ENCODE measurements at regions not wholly inside any gene's neighbourhood (a gene's known extent, or its start where the extent isn't known, plus 50 kb on each side); places are given as distances from the start of the nearest gene placed in this dataset.

DNA sequence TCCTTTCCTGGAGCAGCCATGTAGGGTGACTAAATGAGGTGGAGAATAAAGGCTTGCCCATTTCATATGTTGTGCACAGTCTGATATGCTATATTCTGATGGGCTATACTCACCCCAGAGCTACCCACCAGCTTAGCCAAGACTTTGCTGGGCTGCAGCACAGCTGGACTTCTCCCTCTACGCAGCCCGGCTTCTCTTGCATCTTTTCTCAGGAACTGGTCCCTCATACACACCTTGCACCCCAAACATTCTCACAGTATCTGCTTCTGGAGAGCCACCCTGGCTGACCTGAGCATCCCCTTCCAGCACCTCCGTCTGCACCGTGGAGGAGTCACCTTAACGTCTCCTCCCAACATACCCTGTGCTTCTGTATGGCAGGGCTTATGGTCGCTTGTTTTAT lies 150.8 kb upstream of the PMEPA1 start (continued):
- TF ChIP-seq, protein P1, sequence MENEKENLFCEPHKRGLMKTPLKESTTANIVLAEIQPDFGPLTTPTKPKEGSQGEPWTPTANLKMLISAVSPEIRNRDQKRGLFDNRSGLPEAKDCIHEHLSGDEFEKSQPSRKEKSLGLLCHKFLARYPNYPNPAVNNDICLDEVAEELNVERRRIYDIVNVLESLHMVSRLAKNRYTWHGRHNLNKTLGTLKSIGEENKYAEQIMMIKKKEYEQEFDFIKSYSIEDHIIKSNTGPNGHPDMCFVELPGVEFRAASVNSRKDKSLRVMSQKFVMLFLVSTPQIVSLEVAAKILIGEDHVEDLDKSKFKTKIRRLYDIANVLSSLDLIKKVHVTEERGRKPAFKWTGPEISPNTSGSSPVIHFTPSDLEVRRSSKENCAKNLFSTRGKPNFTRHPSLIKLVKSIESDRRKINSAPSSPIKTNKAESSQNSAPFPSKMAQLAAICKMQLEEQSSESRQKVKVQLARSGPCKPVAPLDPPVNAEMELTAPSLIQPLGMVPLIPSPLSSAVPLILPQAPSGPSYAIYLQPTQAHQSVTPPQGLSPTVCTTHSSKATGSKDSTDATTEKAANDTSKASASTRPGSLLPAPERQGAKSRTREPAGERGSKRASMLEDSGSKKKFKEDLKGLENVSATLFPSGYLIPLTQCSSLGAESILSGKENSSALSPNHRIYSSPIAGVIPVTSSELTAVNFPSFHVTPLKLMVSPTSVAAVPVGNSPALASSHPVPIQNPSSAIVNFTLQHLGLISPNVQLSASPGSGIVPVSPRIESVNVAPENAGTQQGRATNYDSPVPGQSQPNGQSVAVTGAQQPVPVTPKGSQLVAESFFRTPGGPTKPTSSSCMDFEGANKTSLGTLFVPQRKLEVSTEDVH (IDR thresholded peaks at IDR 0.05; ENCODE audit: low read depth, partially characterized antibody), result no peak
- TF ChIP-seq ZNF207 (IDR thresholded peaks at IDR 0.05; ENCODE audit: borderline replicate concordance) (no peak), POLR2AphosphoS5 (IDR thresholded peaks at IDR 0.05; ENCODE audit: low read length) (no peak), RFX5 (IDR thresholded peaks at IDR 0.05; ENCODE audit: low read depth, low read length) (no peak), NFIC (IDR thresholded peaks at IDR 0.05; ENCODE audit: low read depth, low read length) (no peak)
- TF ChIP-seq, protein P2, sequence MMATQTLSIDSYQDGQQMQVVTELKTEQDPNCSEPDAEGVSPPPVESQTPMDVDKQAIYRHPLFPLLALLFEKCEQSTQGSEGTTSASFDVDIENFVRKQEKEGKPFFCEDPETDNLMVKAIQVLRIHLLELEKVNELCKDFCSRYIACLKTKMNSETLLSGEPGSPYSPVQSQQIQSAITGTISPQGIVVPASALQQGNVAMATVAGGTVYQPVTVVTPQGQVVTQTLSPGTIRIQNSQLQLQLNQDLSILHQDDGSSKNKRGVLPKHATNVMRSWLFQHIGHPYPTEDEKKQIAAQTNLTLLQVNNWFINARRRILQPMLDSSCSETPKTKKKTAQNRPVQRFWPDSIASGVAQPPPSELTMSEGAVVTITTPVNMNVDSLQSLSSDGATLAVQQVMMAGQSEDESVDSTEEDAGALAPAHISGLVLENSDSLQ (IDR thresholded peaks at IDR 0.05), result no peak

DNA sequence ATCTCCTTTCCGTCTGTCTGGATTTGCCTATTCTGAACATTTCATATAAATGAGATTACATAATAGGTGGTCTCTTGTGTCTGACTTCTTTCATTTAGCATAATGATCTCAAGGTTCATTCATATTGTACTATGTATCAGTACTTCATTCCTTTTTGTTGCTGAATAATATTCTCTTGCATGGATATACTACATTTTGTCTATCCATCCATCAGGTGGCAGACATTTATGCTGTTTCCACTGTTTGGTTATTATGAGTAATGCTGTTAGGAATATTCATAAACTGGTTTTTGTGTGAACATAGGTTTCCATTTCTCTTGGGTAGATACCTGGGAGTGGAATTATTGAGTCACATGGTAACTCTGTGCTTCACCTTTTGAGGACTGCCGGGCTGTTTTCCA lies 148.2 kb upstream of the PMEPA1 start:
- 44% methylated on average over 2 of the region's 2 CpGs for WGBS (ENCODE audit: insufficient coverage, insufficient replicate concordance, low lambda C conversion rate, missing lambda C conversion rate)
- POLR2A ChIA-PET, result no interaction called here
- no peaks in the 10 kb centered on the region for H3K36me3 ChIP-seq (ENCODE audit: control insufficient read depth in 2 of 2, insufficient read depth in 2 of 2, low read length in 1 of 2)
- no peak overlapping the region for H3K4me3 ChIP-seq
- FAIRE-seq, result no peak
- in situ Hi-C loops (cut with MboI) (no loop called here), intact Hi-C loops (cut with micrococcal nuclease; ENCODE audit: unreplicated experiment) (no loop called here)
- CTCF ChIA-PET, result no interaction called here
- no peak overlapping the region for H2AFZ ChIP-seq (ENCODE audit: control insufficient read depth, low read depth, low read length)
- no peak overlapping the region for H3K9ac ChIP-seq (ENCODE audit: control insufficient read depth, insufficient read depth, low read length)
- H3K27ac ChIP-seq (ENCODE audit: control insufficient read depth, insufficient read depth), result no peak overlapping the region
- ATAC-seq, result no peak
- DNase-seq (ENCODE audit: low read depth, low spot score), result no peak
- RAD21 ChIA-PET (ENCODE audit: unreplicated experiment), result no interaction called here
- no TSS peak for BruUV-seq (replicated peaks)
- no peaks in the 10 kb centered on the region for H3K4me1 ChIP-seq (ENCODE audit: control insufficient read depth, insufficient read depth, low read length)
- no peaks in the 10 kb centered on the region; a peak in 2 of 4 replicates for H3K27me3 ChIP-seq (replicated peaks in 1 of 2; ENCODE audit: control insufficient read depth in 2 of 2, insufficient read depth in 2 of 2, low read length in 1 of 2)
- H3K79me2 ChIP-seq (ENCODE audit: control insufficient read depth, insufficient read depth, low read length), result no peaks in the 10 kb centered on the region
- H4K20me1 ChIP-seq (ENCODE audit: control insufficient read depth, insufficient read depth), result no peaks in the 10 kb centered on the region
- SMC1A ChIA-PET (ENCODE audit: uncharacterized antibody, unreplicated experiment), result no interaction called here
- H3K4me2 ChIP-seq (ENCODE audit: control insufficient read depth, insufficient read depth), result no peak overlapping the region
- H3K9me3 ChIP-seq (replicated peaks; ENCODE audit: control insufficient read depth, insufficient read depth, low read length), result no peaks in the 10 kb centered on the region
- TF ChIP-seq, protein P3, sequence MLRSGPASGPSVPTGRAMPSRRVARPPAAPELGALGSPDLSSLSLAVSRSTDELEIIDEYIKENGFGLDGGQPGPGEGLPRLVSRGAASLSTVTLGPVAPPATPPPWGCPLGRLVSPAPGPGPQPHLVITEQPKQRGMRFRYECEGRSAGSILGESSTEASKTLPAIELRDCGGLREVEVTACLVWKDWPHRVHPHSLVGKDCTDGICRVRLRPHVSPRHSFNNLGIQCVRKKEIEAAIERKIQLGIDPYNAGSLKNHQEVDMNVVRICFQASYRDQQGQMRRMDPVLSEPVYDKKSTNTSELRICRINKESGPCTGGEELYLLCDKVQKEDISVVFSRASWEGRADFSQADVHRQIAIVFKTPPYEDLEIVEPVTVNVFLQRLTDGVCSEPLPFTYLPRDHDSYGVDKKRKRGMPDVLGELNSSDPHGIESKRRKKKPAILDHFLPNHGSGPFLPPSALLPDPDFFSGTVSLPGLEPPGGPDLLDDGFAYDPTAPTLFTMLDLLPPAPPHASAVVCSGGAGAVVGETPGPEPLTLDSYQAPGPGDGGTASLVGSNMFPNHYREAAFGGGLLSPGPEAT (IDR thresholded peaks at IDR 0.05; ENCODE audit: low read depth), result no peak
- no peak for TF ChIP-seq MTA2 (IDR thresholded peaks at IDR 0.05; ENCODE audit: low read depth)
- no peak for TF ChIP-seq KAT2A (conservative IDR thresholded peaks at IDR 0.05; ENCODE audit: control insufficient read depth, low read depth, low read length)
- TF ChIP-seq RCOR1 (conservative IDR thresholded peaks at IDR 0.05; ENCODE audit: low read depth, low read length), result no peak
- no peak for TF ChIP-seq CHD1 (IDR thresholded peaks at IDR 0.05; ENCODE audit: low read depth, low read length)
- no peak for TF ChIP-seq NR2C2 (IDR thresholded peaks at IDR 0.05; ENCODE audit: borderline replicate concordance, control insufficient read depth, insufficient read length, low read depth)
- TF ChIP-seq GABPA (IDR thresholded peaks at IDR 0.05; ENCODE audit: low read depth), result no peak
- TF ChIP-seq SMARCA5 (IDR thresholded peaks at IDR 0.05), result no peak
- TF ChIP-seq KDM1A (IDR thresholded peaks at IDR 0.05; ENCODE audit: borderline replicate concordance), result no peak
- no peak for TF ChIP-seq RAD51 (IDR thresholded peaks at IDR 0.05)
- no peak for TF ChIP-seq IKZF1 (conservative IDR thresholded peaks at IDR 0.05)
- TF ChIP-seq, protein P4, sequence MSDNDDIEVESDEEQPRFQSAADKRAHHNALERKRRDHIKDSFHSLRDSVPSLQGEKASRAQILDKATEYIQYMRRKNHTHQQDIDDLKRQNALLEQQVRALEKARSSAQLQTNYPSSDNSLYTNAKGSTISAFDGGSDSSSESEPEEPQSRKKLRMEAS (IDR thresholded peaks at IDR 0.05; ENCODE audit: low read depth, low read length), result no peak
- TF ChIP-seq, protein P5, sequence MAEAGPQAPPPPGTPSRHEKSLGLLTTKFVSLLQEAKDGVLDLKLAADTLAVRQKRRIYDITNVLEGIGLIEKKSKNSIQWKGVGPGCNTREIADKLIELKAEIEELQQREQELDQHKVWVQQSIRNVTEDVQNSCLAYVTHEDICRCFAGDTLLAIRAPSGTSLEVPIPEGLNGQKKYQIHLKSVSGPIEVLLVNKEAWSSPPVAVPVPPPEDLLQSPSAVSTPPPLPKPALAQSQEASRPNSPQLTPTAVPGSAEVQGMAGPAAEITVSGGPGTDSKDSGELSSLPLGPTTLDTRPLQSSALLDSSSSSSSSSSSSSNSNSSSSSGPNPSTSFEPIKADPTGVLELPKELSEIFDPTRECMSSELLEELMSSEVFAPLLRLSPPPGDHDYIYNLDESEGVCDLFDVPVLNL (IDR thresholded peaks at IDR 0.05; ENCODE audit: low read depth, low read length), result no peak

Measured in GM12878 (cell line).